SU-DHL-6 (cell line): ENCODE measurements at regions not wholly inside any gene's neighbourhood (a gene's known extent, or its start where the extent isn't known, plus 50 kb on each side); places are given as distances from the start of the nearest gene placed in this dataset.

Source experiments
- H2AFZ ChIP-seq: fragments of 200-600 bp; sonication (generic); 2 replicates; pipeline ENCODE4 v1.6.1; 2014; ENCODE audit warnings: low read depth, mild to moderate bottlenecking, moderate library complexity, mixed read lengths, antibody characterized with exemption, low read length; ENCODE audit not compliant: severe bottlenecking
- H3F3A ChIP-seq: fragments of 200-600 bp; shearing (Covaris generic); 2 replicates; pipeline ENCODE4 v1.6.0; 2016; ENCODE audit warnings: antibody characterized with exemption, mild to moderate bottlenecking; ENCODE audit not compliant: insufficient read depth
- H3K27ac ChIP-seq: fragments of 200-600 bp; sonication (generic); 2 replicates; pipeline ENCODE4 v1.5.1; 2016; ENCODE audit warnings: low read depth, mild to moderate bottlenecking, low read length, moderate library complexity, mixed read lengths
- H3K27me3 ChIP-seq: fragments of 200-600 bp; sonication (generic), shearing (Covaris generic); 2 replicates; pipeline ENCODE4 v1.6.0; 2014; ENCODE audit warnings: mild to moderate bottlenecking, low read length
- H3K36me3 ChIP-seq: fragments of 200-600 bp; sonication (generic); 2 replicates; pipeline ENCODE4 v1.6.1; 2014; ENCODE audit warnings: mild to moderate bottlenecking, low read length, mixed read lengths
- H3K4me2 ChIP-seq: fragments of 300-600, 200-600 bp; shearing (Covaris generic), sonication (generic); 2 replicates; pipeline ENCODE4 v1.6.0; 2014; ENCODE audit warnings: low read length, low read depth, mild to moderate bottlenecking; ENCODE audit not compliant: poor library complexity, severe bottlenecking
- H3K4me3 ChIP-seq: fragments of 200-600 bp; sonication (generic); 2 replicates; pipeline ENCODE4 v1.5.1; 2014; ENCODE audit warnings: antibody characterized with exemption, low read length, mild to moderate bottlenecking, mixed read lengths; ENCODE audit not compliant: insufficient read depth, poor library complexity, severe bottlenecking
- H3K79me2 ChIP-seq: fragments of 200-600 bp; sonication (generic); 2 replicates; pipeline ENCODE4 v1.6.1; 2014; ENCODE audit warnings: mild to moderate bottlenecking, low read length, moderate library complexity; ENCODE audit not compliant: insufficient read depth
- H3K9ac ChIP-seq: fragments of 200-600 bp; sonication (generic); 2 replicates; pipeline ENCODE4 v1.7.0; 2014; ENCODE audit warnings: mild to moderate bottlenecking, low read length
- H3K9me2 ChIP-seq: fragments of 200-600 bp; sonication (generic); replicated peaks from 2 replicates; pipeline ENCODE4 v1.6.1; 2014; ENCODE audit warnings: low read length; ENCODE audit not compliant: insufficient read depth
- H3K9me3 ChIP-seq: fragments of 200-600 bp; sonication (generic); 2 replicates; pipeline ENCODE4 v1.6.1; 2014; ENCODE audit warnings: low read length, mixed read lengths; ENCODE audit not compliant: insufficient read depth
- H4K20me1 ChIP-seq: fragments of 200-600 bp; sonication (generic); 2 replicates; pipeline ENCODE4 v1.6.1; 2014; ENCODE audit warnings: low read depth, mild to moderate bottlenecking, antibody characterized with exemption, low read length, moderate library complexity, mixed read lengths
- CTCF ChIP-seq: fragments of 200-600 bp; sonication (generic); IDR thresholded peaks from one replicate; pipeline ENCODE4 v1.5.1; 2017; ENCODE audit warnings: antibody characterized with exemption, mild to moderate bottlenecking, low read length, moderate library complexity; ENCODE audit not compliant: insufficient read depth, poor library complexity, severe bottlenecking
- EZH2phosphoT487 ChIP-seq: fragments of 200-600 bp; sonication (generic), shearing (Covaris generic); conservative IDR thresholded peaks from 2 replicates; pipeline ENCODE4 v1.6.1; 2018; ENCODE audit warnings: mild to moderate bottlenecking, antibody characterized with exemption, low read length, moderate library complexity, mixed read lengths

- Histone ChIP-seq H3K9me3 (no peaks in the 10 kb centered on the region), H3K27me3 (no peaks in the 10 kb centered on the region; the same call in 1 of the 2 replicates), H4K20me1 (no peaks in the 10 kb centered on the region), H3K27ac (no peak overlapping the region), H3K9ac (no peak overlapping the region), H3K79me2 (no peaks in the 10 kb centered on the region), H3K4me2 (no peak overlapping the region), H3K9me2 (no peaks in the 10 kb centered on the region), H3K4me3 (no peak overlapping the region), H3F3A (no peaks in the 10 kb centered on the region), H2AFZ (no peak overlapping the region), H3K36me3 (no peaks in the 10 kb centered on the region)
- TF ChIP-seq EZH2phosphoT487: no peak
- TF ChIP-seq CTCF: no peak
Observed at GRCh38 chr20:19880256-19881079, 122.4 kb downstream of the RIN2 start.

GRCh38 chr20:19881080-19881840 lies 123.2 kb downstream of the RIN2 start:
- Histone ChIP-seq H3K9ac (no peak overlapping the region), H3K79me2 (no peaks in the 10 kb centered on the region), H3K4me2 (no peak overlapping the region), H3F3A (no peaks in the 10 kb centered on the region), H3K27ac (no peak overlapping the region), H2AFZ (no peak overlapping the region), H4K20me1 (no peaks in the 10 kb centered on the region), H3K27me3 (no peaks in the 10 kb centered on the region; the same call in 1 of the 2 replicates), H3K36me3 (no peaks in the 10 kb centered on the region), H3K9me2 (no peaks in the 10 kb centered on the region), H3K4me3 (no peak overlapping the region), H3K9me3 (no peaks in the 10 kb centered on the region)
- TF ChIP-seq EZH2phosphoT487 (no peak), CTCF (no peak)

GRCh38 chr20:19881990-19882389 lies 123.9 kb downstream of the RIN2 start:
- TF ChIP-seq EZH2phosphoT487 (no peak), CTCF (no peak)
- H3K4me3 ChIP-seq: no peak overlapping the region
- no peaks in the 10 kb centered on the region for H3K79me2 ChIP-seq
- H3K4me2 ChIP-seq: no peak overlapping the region
- no peaks in the 10 kb centered on the region for H3K9me2 ChIP-seq
- no peaks in the 10 kb centered on the region for H4K20me1 ChIP-seq
- H3F3A ChIP-seq: no peaks in the 10 kb centered on the region
- H3K27me3 ChIP-seq: no peaks in the 10 kb centered on the region; the same call in 1 of the 2 replicates
- no peaks in the 10 kb centered on the region for H3K36me3 ChIP-seq
- no peak overlapping the region for H3K9ac ChIP-seq
- H2AFZ ChIP-seq: no peak overlapping the region
- no peaks in the 10 kb centered on the region for H3K9me3 ChIP-seq
- no peak overlapping the region for H3K27ac ChIP-seq
